ENCODE measurements at regions not wholly inside any gene's neighbourhood (a gene's known extent, or its start where the extent isn't known, plus 50 kb on each side); places are given as distances from the start of the nearest gene placed in this dataset.
A peak's percentile ranks its signal among the peaks of the same experiment; 100 is the strongest.

DNA sequence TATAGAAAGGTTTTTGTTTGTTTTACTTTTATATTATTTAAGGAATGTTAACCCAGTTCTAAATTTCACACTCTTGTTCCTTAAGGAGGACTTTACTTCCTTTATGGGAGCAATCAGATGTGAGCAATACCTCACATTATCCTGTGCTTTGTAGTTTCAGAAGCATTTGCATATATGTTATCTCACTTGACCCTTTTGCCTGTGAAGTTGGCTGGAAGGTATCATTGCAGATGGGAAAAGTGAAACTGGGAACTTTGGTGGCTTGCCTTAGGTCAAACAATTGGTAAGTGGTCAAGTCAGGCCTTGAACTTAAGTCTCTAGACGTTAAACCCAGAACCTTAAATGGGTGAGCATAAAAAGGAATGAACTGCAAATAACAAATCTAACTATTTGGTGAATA is 90.6 kb downstream of the AREG start:
- Histone ChIP-seq H3K4me1 (ENCODE audit: insufficient read depth, low read length, poor library complexity, severe bottlenecking) (no peaks in the 10 kb centered on the region), H3K36me3 (ENCODE audit: insufficient read depth, low read length) (no peaks in the 10 kb centered on the region), H3K9me2 (ENCODE audit: insufficient read depth, low read length) (no peaks in the 10 kb centered on the region), H4K20me1 (ENCODE audit: insufficient read depth, low read length) (no peaks in the 10 kb centered on the region), H2AFZ (ENCODE audit: low read length) (no peak overlapping the region), H3K9me3 (ENCODE audit: low read length) (no peaks in the 10 kb centered on the region), H3K27ac (ENCODE audit: low read depth, low read length, poor library complexity, severe bottlenecking) (no peak overlapping the region), H3K79me2 (ENCODE audit: insufficient read depth, low read depth, low read length) (no peaks in the 10 kb centered on the region), H3K4me2 (ENCODE audit: low read length) (no peak overlapping the region), H3K4me3 (ENCODE audit: low read depth, low read length, poor library complexity, severe bottlenecking) (no peak overlapping the region)
- POLR2A ChIA-PET: no interaction called here
- intact Hi-C loops (cut with micrococcal nuclease; ENCODE audit: unreplicated experiment): no loop called here
- DNase-seq (ENCODE audit: low spot score): no peak
- TF ChIP-seq EZH2phosphoT487 (IDR thresholded peaks at IDR 0.05; ENCODE audit: borderline replicate concordance, low read depth, low read length): no peak
- TF ChIP-seq, protein P1, sequence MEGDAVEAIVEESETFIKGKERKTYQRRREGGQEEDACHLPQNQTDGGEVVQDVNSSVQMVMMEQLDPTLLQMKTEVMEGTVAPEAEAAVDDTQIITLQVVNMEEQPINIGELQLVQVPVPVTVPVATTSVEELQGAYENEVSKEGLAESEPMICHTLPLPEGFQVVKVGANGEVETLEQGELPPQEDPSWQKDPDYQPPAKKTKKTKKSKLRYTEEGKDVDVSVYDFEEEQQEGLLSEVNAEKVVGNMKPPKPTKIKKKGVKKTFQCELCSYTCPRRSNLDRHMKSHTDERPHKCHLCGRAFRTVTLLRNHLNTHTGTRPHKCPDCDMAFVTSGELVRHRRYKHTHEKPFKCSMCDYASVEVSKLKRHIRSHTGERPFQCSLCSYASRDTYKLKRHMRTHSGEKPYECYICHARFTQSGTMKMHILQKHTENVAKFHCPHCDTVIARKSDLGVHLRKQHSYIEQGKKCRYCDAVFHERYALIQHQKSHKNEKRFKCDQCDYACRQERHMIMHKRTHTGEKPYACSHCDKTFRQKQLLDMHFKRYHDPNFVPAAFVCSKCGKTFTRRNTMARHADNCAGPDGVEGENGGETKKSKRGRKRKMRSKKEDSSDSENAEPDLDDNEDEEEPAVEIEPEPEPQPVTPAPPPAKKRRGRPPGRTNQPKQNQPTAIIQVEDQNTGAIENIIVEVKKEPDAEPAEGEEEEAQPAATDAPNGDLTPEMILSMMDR (conservative IDR thresholded peaks at IDR 0.05; ENCODE audit: low read length): no peak
- no TSS peak for BruUV-seq (replicated peaks)
- CTCF ChIA-PET (ENCODE audit: unreplicated experiment): no interaction called here

DNA sequence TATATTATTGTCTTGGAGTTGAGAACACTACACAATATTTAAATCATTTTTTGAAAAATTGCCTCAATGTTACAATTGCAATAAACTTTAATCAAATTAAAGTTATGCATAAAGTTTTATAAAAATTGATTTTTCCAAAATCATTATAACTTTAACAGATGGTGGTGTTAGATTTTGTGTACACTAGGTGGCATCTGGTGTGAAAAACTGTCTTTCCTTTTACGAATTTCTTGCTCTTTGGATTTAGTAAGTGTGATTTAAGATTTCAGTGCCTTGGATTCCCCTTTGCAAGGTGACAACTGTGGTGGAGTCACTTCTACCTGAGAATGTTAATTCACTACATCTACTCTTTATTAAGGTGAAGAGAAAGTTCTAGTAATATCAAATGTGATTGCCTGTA is 91.6 kb downstream of the AREG start:
- no peak for TF ChIP-seq EZH2phosphoT487 (IDR thresholded peaks at IDR 0.05; ENCODE audit: borderline replicate concordance, low read depth, low read length)
- TF ChIP-seq, protein P1 (conservative IDR thresholded peaks at IDR 0.05; ENCODE audit: low read length): peak; percentile 41
- Histone ChIP-seq H3K4me1 (ENCODE audit: insufficient read depth, low read length, poor library complexity, severe bottlenecking) (no peaks in the 10 kb centered on the region), H2AFZ (ENCODE audit: low read length) (no peak overlapping the region), H3K79me2 (ENCODE audit: insufficient read depth, low read depth, low read length) (no peaks in the 10 kb centered on the region), H3K36me3 (ENCODE audit: insufficient read depth, low read length) (no peaks in the 10 kb centered on the region), H3K9me3 (ENCODE audit: low read length) (no peaks in the 10 kb centered on the region), H3K4me3 (ENCODE audit: low read depth, low read length, poor library complexity, severe bottlenecking) (no peak overlapping the region), H3K27ac (ENCODE audit: low read depth, low read length, poor library complexity, severe bottlenecking) (no peak overlapping the region), H3K9me2 (ENCODE audit: insufficient read depth, low read length) (no peaks in the 10 kb centered on the region), H4K20me1 (ENCODE audit: insufficient read depth, low read length) (no peaks in the 10 kb centered on the region), H3K4me2 (ENCODE audit: low read length) (no peak overlapping the region)
- POLR2A ChIA-PET: no interaction called here
- CTCF ChIA-PET (ENCODE audit: unreplicated experiment): no interaction called here
- no peak for DNase-seq (ENCODE audit: low spot score)
- BruUV-seq (replicated peaks): no TSS peak
- intact Hi-C loops (cut with micrococcal nuclease; ENCODE audit: unreplicated experiment): no loop called here

- no peak overlapping the region for H2AFZ ChIP-seq (ENCODE audit: low read length)
- no peaks in the 10 kb centered on the region for H3K79me2 ChIP-seq (ENCODE audit: insufficient read depth, low read depth, low read length)
- CTCF ChIA-PET (ENCODE audit: unreplicated experiment): no interaction called here
- no peaks in the 10 kb centered on the region for H3K4me1 ChIP-seq (ENCODE audit: insufficient read depth, low read length, poor library complexity, severe bottlenecking)
- POLR2A ChIA-PET: interaction anchor here (0.6 kb wide), 1 partner anchor 1234 kb away, joined by 3 read pairs; no protein-coding TSS in a partner anchor
- H3K9me2 ChIP-seq (ENCODE audit: insufficient read depth, low read length): no peaks in the 10 kb centered on the region
- intact Hi-C loops (cut with micrococcal nuclease; ENCODE audit: unreplicated experiment): no loop called here
- no TSS peak for BruUV-seq (replicated peaks)
- H3K9me3 ChIP-seq (ENCODE audit: low read length): no peaks in the 10 kb centered on the region
- TF ChIP-seq EZH2phosphoT487 (IDR thresholded peaks at IDR 0.05; ENCODE audit: borderline replicate concordance, low read depth, low read length): no peak
- TF ChIP-seq, protein P1 (conservative IDR thresholded peaks at IDR 0.05; ENCODE audit: low read length): no peak
- H3K4me2 ChIP-seq (ENCODE audit: low read length): no peak overlapping the region
- no peaks in the 10 kb centered on the region for H4K20me1 ChIP-seq (ENCODE audit: insufficient read depth, low read length)
- no peak overlapping the region for H3K27ac ChIP-seq (ENCODE audit: low read depth, low read length, poor library complexity, severe bottlenecking)
- no peak for DNase-seq (ENCODE audit: low spot score)
- H3K36me3 ChIP-seq (ENCODE audit: insufficient read depth, low read length): no peaks in the 10 kb centered on the region
- no peak overlapping the region for H3K4me3 ChIP-seq (ENCODE audit: low read depth, low read length, poor library complexity, severe bottlenecking)
These were observed 92.5 kb downstream of the AREG start for GRCh38 chr4:74537459-74537858.

Measured in OCI-LY7 (cell line).